Karpas-422 (cell line): ENCODE measurements at regions not wholly inside any gene's neighbourhood (a gene's known extent, or its start where the extent isn't known, plus 50 kb on each side); places are given as distances from the start of the nearest gene placed in this dataset.

Experiments used
- DNase-seq: peaks from one replicate; pipeline ENCODE4 v3.0.0-alpha.2; 2015
- H2AFZ ChIP-seq: fragments of 200-600 bp; sonication (generic); 2 replicates; pipeline ENCODE4 v1.6.1; 2014; ENCODE audit warnings: antibody characterized with exemption, low read length, mixed read lengths
- H3K27ac ChIP-seq: fragments of 200-600 bp; sonication (generic); 2 replicates; pipeline ENCODE4 v1.5.1; 2014; ENCODE audit warnings: mild to moderate bottlenecking, low read length, moderate library complexity
- H3K27me3 ChIP-seq: fragments of 200-600 bp; sonication (generic); 2 replicates; pipeline ENCODE4 v1.6.1; 2014; ENCODE audit warnings: low read length, mixed read lengths
- H3K36me3 ChIP-seq: fragments of 200-600 bp; sonication (generic); 2 replicates; pipeline ENCODE4 v1.6.1; 2014; ENCODE audit warnings: low read length, mixed read lengths; ENCODE audit not compliant: insufficient read depth
- H3K4me1 ChIP-seq: fragments of 200-600 bp; sonication (generic); 2 replicates; pipeline ENCODE4 v1.6.1; 2014; ENCODE audit warnings: mild to moderate bottlenecking, low read length, mixed read lengths
- H3K4me2 ChIP-seq: fragments of 200-600 bp; sonication (generic); 2 replicates; pipeline ENCODE4 v1.6.1; 2014; ENCODE audit warnings: low read length, low read depth, mild to moderate bottlenecking; ENCODE audit not compliant: poor library complexity, severe bottlenecking
- H3K4me3 ChIP-seq: fragments of 200-600 bp; sonication (generic); 2 replicates; pipeline ENCODE4 v1.5.1; 2014; ENCODE audit warnings: mild to moderate bottlenecking, antibody characterized with exemption, low read length, mixed read lengths
- H3K79me2 ChIP-seq: fragments of 200-600 bp; sonication (generic); 2 replicates; pipeline ENCODE4 v1.6.1; 2014; ENCODE audit warnings: mild to moderate bottlenecking, low read length, mixed read lengths
- H3K9ac ChIP-seq: fragments of 200-600 bp; sonication (generic); 2 replicates; pipeline ENCODE4 v1.6.0; 2014; ENCODE audit warnings: low read length
- H3K9me2 ChIP-seq: fragments of 200-600 bp; sonication (generic), shearing (Covaris generic); replicated peaks from 2 replicates; pipeline ENCODE4 v1.6.0; 2014; ENCODE audit warnings: mild to moderate bottlenecking, low read length, moderate library complexity; ENCODE audit not compliant: insufficient read depth
- H3K9me3 ChIP-seq: fragments of 300-700, 200-600 bp; sonication (generic); 2 replicates; pipeline ENCODE4 v1.6.1; 2014; ENCODE audit warnings: low read length, mixed read lengths
- H4K20me1 ChIP-seq: fragments of 200-600 bp; sonication (generic); 2 replicates; pipeline ENCODE4 v1.6.1; 2014; ENCODE audit warnings: mild to moderate bottlenecking, antibody characterized with exemption, low read length, low read depth; ENCODE audit not compliant: insufficient read depth

DNA sequence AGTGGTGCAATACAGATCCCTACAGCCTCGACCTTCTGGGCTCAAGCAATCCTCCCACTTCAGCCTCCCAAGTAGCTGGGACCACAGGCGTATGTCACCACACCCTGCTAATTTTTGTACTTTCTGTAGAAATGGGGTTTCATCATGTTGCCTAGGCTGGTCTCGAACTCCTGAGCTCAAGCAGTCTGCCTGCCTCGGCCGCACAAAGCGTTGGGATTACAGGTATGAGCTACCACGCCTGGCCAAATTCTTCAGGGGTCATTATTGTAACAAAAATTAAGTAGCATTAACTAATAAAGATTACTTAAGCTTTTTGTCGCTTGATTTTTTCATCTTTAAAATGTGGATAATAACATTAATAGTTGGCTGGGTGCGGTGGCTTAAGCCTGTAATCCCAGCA lies 195.3 kb upstream of the IER5L start:
- no peak overlapping the region for H3K4me3 ChIP-seq
- peaks cover 3% of the 10 kb centered on the region; the same call in 1 of the 2 replicates for H3K27me3 ChIP-seq
- no peak overlapping the region for H2AFZ ChIP-seq
- no peaks in the 10 kb centered on the region for H3K4me1 ChIP-seq
- no peak for DNase-seq
- H3K9me2 ChIP-seq: no peaks in the 10 kb centered on the region
- H3K4me2 ChIP-seq: no peak overlapping the region
- no peak overlapping the region for H3K27ac ChIP-seq
- H3K79me2 ChIP-seq: no peaks in the 10 kb centered on the region
- H3K36me3 ChIP-seq: no peaks in the 10 kb centered on the region
- H3K9me3 ChIP-seq: peaks cover 7% of the 10 kb centered on the region; the same call in 1 of the 2 replicates
- H3K9ac ChIP-seq: no peak overlapping the region
- no peaks in the 10 kb centered on the region for H4K20me1 ChIP-seq

DNA sequence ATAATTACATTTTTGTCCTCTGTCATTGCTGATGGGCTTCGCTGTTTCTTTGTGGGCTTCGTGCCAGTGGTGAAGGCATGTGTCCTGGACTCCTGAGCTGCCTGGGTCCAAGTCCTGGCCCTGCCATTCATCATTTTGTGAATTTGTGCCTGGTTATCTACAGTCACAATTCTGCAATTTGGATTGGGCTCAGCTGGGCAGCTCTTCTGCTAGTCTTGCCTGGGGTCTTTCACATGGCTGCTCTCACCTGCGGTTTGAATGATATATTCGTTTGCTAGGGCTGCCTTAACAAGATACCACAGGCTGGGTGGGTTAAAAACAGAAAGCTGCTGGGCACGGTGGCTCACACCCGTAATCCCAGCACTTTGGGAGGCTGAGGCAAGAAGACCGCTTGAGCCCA lies 192.7 kb upstream of the IER5L start:
- no peaks in the 10 kb centered on the region for H3K36me3 ChIP-seq
- no peak for DNase-seq
- no peaks in the 10 kb centered on the region for H3K4me1 ChIP-seq
- H3K79me2 ChIP-seq: no peaks in the 10 kb centered on the region
- H3K9ac ChIP-seq: no peak overlapping the region
- no peaks in the 10 kb centered on the region for H4K20me1 ChIP-seq
- H3K4me3 ChIP-seq: no peak overlapping the region
- H3K27me3 ChIP-seq: peaks cover 3% of the 10 kb centered on the region; the same call in 1 of the 2 replicates
- H3K4me2 ChIP-seq: no peak overlapping the region
- H3K27ac ChIP-seq: no peak overlapping the region
- H2AFZ ChIP-seq: no peak overlapping the region
- no peaks in the 10 kb centered on the region for H3K9me2 ChIP-seq
- peaks cover 7% of the 10 kb centered on the region; the same call in 1 of the 2 replicates for H3K9me3 ChIP-seq

GRCh38 chr9:129368444-129368978 lies 190.4 kb upstream of the IER5L start:
- Histone ChIP-seq H3K27me3 (peaks cover 3% of the 10 kb centered on the region; the same call in 1 of the 2 replicates), H3K27ac (no peak overlapping the region), H3K4me1 (no peaks in the 10 kb centered on the region), H2AFZ (no peak overlapping the region), H4K20me1 (no peaks in the 10 kb centered on the region), H3K9ac (no peak overlapping the region), H3K36me3 (no peaks in the 10 kb centered on the region), H3K79me2 (no peaks in the 10 kb centered on the region), H3K9me3 (peaks cover 7% of the 10 kb centered on the region; the same call in 1 of the 2 replicates), H3K9me2 (no peaks in the 10 kb centered on the region), H3K4me2 (no peak overlapping the region), H3K4me3 (no peak overlapping the region)
- no peak for DNase-seq

GRCh38 chr9:129367287-129367686 lies 189.2 kb upstream of the IER5L start:
- Histone ChIP-seq H3K9me3 (peaks cover 7% of the 10 kb centered on the region; the same call in 1 of the 2 replicates), H3K4me1 (peaks cover 3% of the 10 kb centered on the region; the same call in 1 of the 2 replicates), H3K27ac (no peak overlapping the region), H3K9ac (no peak overlapping the region), H3K4me3 (no peak overlapping the region), H3K36me3 (no peaks in the 10 kb centered on the region), H3K9me2 (no peaks in the 10 kb centered on the region), H3K79me2 (no peaks in the 10 kb centered on the region), H3K27me3 (peaks cover 3% of the 10 kb centered on the region; the same call in 1 of the 2 replicates), H3K4me2 (no peak overlapping the region), H2AFZ (no peak overlapping the region), H4K20me1 (no peaks in the 10 kb centered on the region)
- no peak for DNase-seq

DNA sequence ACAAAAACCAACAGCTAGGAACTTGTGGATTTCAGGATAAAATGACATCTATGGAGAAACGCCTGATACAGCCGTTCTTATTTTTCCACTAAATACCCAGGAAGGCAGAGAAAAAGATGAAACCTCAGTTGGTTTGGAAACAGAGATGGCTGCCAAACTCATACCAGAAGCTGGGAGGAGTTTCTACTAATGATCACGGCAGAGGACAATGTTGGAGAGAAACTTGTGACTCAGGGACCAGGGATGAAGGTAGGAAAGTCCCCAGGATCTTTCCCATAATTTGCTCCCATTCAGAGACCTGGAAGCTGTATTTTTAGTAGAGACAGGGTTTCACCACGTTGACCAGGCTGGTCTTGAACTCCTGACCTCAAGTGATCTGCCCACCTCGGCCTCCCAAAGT lies 187.1 kb upstream of the IER5L start:
- peaks cover under 1% of the 10 kb centered on the region; the same call in 1 of the 2 replicates for H3K9me3 ChIP-seq
- no peak overlapping the region for H3K9ac ChIP-seq
- no peaks in the 10 kb centered on the region for H4K20me1 ChIP-seq
- no peaks in the 10 kb centered on the region for H3K27me3 ChIP-seq
- H3K9me2 ChIP-seq: no peaks in the 10 kb centered on the region
- no peak for DNase-seq
- no peak overlapping the region for H3K4me3 ChIP-seq
- H3K36me3 ChIP-seq: no peaks in the 10 kb centered on the region
- peaks cover 4% of the 10 kb centered on the region; the same call in 1 of the 2 replicates for H3K4me1 ChIP-seq
- H3K4me2 ChIP-seq: no peak overlapping the region
- H2AFZ ChIP-seq: no peak overlapping the region
- no peaks in the 10 kb centered on the region for H3K79me2 ChIP-seq
- no peak overlapping the region for H3K27ac ChIP-seq

DNA sequence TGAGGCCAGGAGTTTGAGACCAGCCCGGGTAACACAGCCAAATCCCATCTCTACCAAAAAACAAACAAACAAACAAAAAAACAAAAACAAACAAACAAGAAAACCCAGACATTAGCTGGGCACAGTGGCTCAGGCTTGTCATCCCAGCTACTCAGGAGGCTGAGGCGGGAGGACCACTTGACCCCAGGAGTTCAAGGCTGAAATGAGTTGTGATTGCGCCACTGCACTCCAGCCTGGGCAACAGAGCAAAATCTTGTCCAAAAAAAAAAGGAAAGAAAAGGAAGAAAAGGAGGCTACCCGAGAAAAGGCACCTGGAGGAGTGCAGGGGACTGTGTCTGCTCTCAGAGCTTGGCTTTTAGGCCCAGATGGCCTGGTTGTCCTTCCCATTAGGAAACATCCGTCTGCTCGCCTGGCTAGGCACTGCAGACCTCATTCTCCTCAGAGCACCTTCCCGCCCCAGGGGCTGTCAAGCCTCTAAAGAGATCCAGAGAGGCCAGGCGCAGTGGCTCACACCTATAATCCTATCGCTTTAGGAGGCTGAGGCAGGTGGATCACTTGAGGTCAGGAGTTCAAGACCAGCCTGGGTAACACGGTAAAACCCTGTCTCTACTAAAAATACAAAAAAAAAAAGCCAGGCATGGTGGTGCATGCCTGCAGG lies 185.3 kb upstream of the IER5L start:
- H3K79me2 ChIP-seq: no peaks in the 10 kb centered on the region
- H3K9me2 ChIP-seq: no peaks in the 10 kb centered on the region
- H3K4me2 ChIP-seq: no peak overlapping the region
- H3K4me3 ChIP-seq: no peak overlapping the region
- H3K36me3 ChIP-seq: no peaks in the 10 kb centered on the region
- H2AFZ ChIP-seq: no peak overlapping the region
- H3K4me1 ChIP-seq: peaks cover 4% of the 10 kb centered on the region; the same call in 1 of the 2 replicates
- no peaks in the 10 kb centered on the region for H3K9me3 ChIP-seq
- H3K27ac ChIP-seq: no peak overlapping the region
- H3K9ac ChIP-seq: no peak overlapping the region
- H3K27me3 ChIP-seq: no peaks in the 10 kb centered on the region
- no peak for DNase-seq
- H4K20me1 ChIP-seq: no peaks in the 10 kb centered on the region

DNA sequence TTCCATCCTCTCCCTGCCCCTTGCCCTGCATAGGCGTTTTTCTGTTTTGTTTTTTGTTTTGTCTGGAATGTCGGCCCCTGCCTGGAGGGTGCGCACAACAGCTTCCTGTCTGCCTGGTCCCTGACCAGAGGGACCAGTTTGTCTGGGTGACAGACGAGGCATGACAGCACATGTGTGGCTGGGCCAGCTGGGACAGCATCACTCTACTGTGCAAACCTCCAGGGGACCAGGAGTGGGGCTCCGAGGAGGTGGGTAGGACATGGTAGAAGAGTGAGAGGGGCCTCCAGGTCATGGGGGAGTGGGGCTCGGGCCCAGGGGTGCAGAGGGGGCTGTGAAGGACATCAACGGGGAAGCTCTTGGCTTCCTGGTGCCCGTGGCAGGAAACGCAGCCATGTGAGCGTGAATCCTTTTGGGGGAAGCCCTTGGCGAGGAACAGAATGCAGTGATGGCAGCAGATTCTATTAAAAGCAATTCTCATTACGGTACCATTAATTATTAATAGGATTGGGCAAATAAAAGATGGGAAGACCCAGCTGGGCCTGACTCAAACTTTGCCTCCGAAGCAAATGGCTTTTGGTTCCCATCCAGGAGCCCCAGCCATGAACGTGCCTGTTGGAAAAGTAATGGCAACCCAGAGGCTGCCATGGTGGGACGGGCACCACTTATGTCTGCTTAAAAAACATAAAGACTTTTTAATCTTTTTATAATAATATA lies 184.4 kb upstream of the IER5L start:
- Histone ChIP-seq H3K9me2 (no peaks in the 10 kb centered on the region), H3K4me3 (no peak overlapping the region), H3K9me3 (no peaks in the 10 kb centered on the region), H3K4me2 (no peak overlapping the region), H3K9ac (no peak overlapping the region), H4K20me1 (no peaks in the 10 kb centered on the region), H3K36me3 (no peaks in the 10 kb centered on the region), H3K27me3 (no peaks in the 10 kb centered on the region), H3K79me2 (no peaks in the 10 kb centered on the region), H3K27ac (no peak overlapping the region), H3K4me1 (peaks cover 4% of the 10 kb centered on the region; the same call in 1 of the 2 replicates), H2AFZ (no peak overlapping the region)
- no peak for DNase-seq

DNA sequence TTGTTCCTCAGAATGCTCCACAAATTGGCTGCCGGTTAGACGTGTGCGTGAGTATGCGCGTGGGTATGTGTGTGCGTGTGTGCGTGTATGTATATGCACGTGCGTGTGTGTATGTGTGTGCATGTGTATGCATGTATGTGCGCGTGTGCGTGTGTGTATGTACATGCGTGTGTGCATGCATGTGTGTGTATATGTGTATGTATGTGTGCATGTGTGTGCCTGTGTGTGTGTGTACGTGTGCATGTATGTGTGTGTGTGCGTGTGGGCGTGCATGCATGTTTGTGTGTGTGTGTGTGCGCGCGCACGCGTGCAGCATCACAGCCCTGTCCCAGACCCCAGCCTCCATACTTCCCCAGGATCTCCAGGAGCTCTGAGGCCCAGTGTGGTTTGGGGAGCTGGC lies 183.1 kb upstream of the IER5L start:
- H3K9me3 ChIP-seq: no peaks in the 10 kb centered on the region
- no peak overlapping the region for H3K27ac ChIP-seq
- no peak overlapping the region for H2AFZ ChIP-seq
- H3K36me3 ChIP-seq: no peaks in the 10 kb centered on the region
- H3K9ac ChIP-seq: no peak overlapping the region
- no peaks in the 10 kb centered on the region for H4K20me1 ChIP-seq
- DNase-seq: no peak
- no peaks in the 10 kb centered on the region for H3K27me3 ChIP-seq
- H3K4me1 ChIP-seq: peaks cover 4% of the 10 kb centered on the region; the same call in 1 of the 2 replicates
- H3K9me2 ChIP-seq: no peaks in the 10 kb centered on the region
- no peak overlapping the region for H3K4me2 ChIP-seq
- no peak overlapping the region for H3K4me3 ChIP-seq
- H3K79me2 ChIP-seq: no peaks in the 10 kb centered on the region
